GF-D8 (cell line): ENCODE measurements at regions not wholly inside any gene's neighbourhood (a gene's known extent, or its start where the extent isn't known, plus 50 kb on each side); places are given as distances from the start of the nearest gene placed in this dataset.

Source experiments
- DNase-seq: peaks from one replicate; lab custom pipeline; 2025; lab: John Stamatoyannopoulos, UW

DNA sequence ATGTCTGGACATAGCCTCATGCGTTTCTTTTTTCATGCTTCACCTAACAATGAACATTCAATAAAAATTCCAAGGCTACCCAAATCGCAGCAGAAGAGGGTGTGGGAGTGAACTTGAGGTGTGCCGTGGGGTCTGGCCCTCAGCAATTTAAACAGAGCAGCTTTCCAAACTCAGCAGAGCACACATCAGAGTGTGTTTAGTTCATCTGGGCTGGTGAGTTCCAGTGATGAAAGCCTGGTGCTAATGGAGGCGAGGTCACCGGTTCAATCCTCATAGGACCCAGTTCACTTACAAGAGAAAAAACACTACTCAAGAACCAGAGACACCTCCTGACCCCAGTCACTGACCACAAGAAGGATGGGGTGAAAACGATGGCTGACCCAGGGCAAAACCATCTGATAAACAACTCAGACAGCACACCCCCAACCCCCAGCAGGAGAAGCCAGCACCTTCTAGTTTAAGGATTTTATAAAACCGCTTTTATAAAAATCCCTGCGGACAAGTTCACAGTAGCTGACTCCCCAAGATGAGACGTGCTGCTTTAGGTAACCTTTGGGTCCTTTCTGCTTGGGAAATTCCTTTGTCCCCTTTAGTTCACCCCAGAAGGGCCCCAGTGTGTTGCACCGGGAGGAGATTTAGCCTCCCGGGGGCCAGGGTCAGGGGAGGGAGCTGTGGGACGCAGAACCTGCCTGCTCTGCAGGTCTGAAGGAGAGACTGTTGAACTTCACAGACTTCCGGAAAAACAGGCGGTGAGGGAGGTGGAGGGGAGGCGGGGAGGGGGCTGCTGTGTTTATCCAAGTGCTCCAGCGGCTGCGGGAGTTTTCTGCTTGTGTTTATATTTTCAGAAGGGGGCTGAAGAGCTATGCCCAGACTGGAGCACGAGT, 152.7 kb upstream of the SOX11 start:
- no peak for DNase-seq

DNA sequence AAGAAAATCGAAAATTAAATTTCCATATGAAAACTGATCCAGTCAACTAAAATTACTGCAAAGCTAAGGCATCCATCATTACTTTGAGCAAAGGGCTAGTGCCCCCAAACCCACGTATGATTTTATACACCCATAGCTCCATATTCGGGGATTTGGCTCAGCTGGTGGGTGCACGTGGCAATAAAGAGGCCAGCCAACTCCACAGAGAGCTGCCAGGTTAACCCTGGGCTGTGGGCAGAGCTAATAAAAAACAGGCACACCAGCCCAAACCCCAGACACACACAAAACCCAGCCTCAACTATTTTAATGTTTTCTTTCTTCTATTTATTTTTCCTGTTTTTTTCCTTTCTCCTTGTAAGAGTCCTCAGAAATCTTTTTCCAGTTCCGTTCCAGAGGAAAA, 151.3 kb upstream of the SOX11 start:
- no peak for DNase-seq

DNA sequence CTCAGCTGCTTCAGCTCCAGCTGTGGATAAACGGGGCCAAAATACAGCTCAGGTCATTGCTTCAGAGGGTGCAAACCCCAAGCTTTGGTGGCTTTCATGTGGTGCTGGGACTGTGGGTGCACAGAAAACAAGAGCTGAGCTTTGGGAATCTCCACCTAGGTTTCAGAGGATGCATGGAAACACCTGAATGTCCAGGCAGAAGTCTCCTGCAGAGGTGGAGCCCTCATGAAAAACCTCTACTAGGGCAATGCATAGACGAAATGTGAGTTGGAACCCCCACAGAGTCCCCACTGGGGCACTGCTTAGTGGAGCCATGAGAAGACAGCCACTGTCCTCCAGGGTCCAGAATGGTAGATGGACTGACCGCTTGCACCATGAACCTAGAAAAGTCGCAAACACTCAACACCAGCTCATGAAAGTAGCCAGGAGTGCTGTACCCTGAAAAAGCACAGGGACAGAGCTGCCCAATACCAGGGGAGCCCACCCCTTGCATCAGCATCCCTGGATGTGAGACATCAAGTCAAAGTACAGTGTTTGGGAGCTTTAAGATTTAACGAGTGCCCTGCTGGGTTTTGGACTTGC, 147.9 kb upstream of the SOX11 start:
- no peak for DNase-seq

DNA sequence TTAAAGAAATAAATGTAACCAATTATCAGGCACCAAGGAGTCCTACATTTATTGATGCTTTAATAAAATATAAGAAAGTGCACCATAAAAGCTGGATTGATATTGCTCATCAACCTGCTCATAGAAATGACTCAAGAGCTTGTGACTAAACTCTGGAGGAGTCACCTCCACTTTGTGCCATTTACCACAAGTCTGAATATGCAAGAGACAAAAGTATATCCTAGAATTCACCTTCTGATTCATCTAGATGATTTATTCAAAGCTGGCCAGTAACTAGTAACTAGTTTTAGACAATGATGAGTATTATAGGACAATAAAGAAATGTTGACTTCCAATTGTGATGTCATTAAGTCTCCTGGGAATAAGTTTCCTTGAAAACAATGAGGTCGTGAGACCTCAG, 146.0 kb upstream of the SOX11 start:
- DNase-seq = no peak

DNA sequence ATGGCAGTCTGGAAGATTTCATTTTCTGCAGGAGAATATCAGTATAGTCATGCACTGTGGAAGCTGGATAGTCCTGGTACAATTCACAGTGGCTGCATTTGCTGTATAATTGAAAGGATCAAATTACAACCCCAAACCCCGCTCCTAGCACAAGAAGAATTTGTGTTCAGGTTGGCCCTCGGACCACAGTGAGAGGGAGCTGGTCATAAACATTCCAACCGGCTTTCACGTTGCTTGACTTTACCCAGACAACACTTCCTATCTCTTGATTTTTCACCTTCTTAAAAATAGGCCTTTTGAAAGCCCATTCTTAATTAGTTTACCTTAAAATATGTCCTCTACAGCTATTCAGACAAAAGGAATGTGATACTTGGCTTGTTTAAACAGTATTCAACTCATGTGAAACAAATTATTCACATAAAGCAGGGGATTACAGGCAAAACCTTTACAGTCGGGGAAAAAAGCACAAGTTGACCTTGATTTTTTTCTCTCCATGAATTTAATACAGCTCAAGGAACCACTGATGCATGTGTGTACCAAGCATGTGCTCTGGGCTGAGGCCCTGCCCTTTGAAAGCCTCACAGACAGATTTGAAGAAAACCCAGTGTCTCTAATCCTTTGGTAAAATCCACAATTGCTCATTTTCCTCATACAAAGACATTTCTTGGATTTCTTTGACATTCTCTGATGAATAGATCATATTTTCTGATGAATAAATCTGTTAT, 143.0 kb upstream of the SOX11 start:
- no peak for DNase-seq

DNA sequence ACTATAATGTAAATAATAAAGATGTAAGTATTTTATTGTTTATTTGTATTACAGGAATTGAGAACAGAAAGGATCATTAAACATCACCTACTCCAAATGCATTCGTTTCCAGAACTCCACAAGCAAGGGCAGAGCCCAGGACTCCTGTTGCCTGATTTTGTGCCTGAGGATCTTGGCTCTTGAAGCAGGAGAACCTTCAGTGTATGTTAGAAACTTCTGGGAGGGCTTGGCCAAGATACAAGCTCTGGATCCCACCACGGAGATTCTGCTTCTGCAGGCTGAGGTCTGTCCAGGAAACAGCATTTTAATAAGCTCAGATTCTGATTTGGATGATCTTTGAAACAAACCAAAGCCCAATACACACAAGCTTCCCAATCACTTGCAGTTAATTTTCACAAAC, 142.4 kb upstream of the SOX11 start:
- no peak for DNase-seq

DNA sequence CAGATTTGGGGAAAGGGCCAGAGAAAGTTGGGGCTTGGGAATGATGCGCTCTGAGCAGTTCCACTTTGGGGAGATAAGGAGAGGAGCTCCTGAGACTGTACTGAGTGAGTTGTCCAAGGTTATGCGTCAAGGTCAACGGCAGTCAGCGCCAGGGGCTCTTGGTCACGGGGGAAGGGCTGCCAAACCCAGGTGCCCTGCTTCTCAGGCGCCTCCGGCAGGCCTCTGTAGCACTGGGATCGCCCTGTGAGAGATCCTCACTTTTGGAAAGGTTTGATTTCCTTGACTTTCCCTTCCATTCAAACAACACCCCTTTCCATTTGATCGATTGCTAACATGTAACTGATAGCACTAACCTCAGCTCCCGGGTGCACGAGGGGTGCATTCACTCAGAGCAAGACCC, 136.5 kb upstream of the SOX11 start:
- no peak for DNase-seq

DNA sequence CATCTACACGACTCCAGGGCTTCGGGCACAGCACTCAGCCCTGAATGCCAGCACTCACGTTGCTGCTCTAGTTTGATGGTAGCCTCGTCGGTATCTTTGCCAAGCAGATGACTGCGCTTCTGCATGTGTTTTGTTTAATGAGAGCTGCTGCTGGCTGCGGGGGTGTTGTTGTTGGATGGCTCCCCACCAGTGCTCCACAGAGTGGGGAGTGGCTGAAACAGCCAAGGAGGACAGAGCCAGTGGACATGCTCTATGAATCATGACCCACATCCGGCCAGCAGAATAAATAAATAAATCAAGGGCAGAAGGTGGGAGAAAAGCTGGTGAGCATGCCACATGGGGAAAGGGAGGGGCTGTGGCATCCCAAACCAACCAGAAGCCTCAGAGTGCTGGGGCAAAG, 131.2 kb upstream of the SOX11 start:
- DNase-seq = no peak

DNA sequence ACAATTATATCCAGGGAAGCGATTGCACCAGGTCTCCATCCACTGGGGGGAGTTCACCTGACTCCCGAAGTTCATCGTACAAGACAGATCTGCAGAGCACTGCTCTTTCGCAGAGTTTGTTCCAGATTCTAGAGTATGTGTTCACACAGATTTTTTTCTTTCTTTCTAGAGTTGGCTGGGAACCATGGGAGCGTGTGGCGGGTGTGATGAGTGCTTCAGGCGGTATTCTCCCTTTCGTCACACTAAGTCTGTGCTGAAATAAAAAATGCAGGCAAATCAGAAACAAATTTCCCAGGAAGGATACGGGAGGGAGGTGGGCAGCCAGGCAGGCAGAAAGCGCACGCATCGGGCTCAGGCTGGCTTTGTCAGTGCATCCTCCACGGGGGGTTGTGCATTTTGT, 129.8 kb upstream of the SOX11 start:
- no peak for DNase-seq

DNA sequence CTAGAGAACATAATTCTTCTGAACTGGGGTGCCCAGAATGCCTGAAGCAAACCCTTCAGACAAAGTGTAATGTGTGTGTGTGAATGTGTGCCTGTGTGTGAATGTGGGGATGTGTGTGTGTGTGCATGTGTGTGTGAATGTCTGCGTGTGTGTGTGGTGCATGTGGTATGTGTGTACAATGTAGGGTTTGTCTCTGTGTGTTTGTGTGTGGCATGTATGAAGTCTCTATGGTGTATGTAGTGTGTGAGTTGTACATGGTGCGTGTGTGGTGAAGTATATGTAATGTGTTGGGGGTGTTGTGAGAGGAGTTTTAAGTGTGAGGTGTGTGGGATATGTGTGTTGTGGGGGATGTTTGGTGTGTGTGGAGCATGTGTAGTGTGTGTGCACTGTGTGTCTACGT, 129.3 kb upstream of the SOX11 start:
- no peak for DNase-seq

DNA sequence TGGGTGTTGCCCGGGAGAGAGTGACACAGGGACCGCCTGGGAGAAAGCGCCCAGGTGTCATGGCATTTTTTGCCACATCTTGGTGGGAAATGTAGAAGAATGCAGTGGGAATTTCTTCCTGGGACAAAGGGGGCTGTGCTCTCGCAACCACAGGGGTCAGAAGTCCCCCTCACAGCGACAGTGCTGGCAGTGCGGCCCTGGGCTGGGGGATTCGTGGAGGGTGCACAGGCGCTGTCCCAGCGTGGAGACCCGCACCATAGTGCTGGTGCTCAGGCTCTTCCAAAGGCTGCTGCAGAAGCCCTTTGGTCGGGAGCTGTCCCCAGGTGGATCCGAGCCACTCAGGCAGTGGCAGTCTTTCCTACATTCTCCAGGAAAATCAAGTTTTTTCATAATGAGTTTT, 128.8 kb upstream of the SOX11 start:
- DNase-seq = no peak

DNA sequence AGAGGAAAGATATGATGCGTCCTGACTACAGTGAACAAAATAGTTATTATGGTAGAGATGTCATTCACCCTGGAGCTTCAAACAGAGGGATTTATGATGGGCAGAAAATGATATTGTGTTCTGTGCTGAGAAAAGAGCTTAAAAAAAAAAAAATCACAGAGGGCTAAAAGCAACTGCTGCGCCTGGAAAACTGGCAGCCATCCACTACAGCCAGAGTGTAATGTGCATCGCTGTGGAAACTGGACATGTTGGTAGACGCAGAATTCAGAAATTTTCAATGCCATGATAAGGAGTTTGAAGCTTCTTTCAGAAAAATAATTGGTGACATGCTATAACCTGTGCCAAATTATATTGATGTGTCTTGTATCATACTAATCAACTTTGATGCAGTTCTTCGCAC, 122.9 kb upstream of the SOX11 start:
- no peak for DNase-seq

DNA sequence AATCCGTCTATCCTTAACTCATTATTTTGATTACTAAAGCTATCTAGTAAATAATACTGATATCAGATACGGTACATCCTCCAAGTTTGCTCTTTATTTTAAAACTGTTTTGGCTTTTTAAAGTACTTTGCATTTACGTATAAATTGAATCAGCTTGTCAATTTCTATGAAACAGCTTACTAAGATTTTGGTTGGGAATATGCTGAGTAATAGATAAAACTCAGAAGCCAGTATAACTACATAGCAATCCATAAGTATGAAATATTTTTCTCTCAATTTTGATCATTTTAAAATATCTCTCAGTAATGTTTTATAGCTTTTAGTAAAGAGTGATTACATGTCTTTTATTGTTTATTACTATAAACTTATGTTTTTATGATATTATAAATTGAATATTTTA, 116.2 kb upstream of the SOX11 start:
- no peak for DNase-seq

DNA sequence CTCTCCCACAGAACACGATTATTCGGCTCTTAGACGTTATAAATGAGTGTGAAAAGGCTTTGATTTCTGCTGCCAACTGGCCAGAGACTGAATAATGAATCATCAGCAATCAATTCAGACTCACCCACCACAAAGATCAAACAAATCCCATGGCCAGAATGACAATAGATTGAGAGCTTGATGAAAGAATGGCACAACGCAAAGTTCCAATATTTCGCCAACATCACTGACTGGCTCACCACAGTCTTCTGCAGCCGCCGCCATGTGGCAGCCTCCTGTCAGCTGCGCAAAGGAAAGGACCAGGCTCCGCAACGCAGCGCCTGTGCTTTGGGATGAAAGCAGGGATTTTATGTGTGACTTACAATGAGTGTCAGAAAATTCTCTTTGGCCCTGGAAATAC, 104.4 kb upstream of the SOX11 start:
- DNase-seq = no peak

DNA sequence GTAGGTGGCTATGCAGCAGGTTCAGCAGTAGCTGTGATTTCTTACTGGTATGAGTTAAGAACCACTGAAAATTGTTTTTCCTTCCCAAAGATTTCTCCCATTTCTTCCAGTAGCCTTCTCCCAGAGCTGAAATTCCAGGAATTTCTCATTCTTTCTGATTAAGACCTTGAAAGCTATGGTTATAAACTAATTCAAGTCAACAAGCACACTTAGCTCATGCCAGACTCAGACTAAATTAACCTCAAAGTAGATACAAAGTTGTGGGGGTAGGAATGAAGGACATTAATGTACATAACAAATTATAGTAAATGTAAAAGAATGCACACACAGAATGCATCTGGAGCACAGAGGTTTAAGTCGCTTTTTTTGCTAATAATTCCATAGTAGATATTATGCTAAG, 103.6 kb upstream of the SOX11 start:
- no peak for DNase-seq

DNA sequence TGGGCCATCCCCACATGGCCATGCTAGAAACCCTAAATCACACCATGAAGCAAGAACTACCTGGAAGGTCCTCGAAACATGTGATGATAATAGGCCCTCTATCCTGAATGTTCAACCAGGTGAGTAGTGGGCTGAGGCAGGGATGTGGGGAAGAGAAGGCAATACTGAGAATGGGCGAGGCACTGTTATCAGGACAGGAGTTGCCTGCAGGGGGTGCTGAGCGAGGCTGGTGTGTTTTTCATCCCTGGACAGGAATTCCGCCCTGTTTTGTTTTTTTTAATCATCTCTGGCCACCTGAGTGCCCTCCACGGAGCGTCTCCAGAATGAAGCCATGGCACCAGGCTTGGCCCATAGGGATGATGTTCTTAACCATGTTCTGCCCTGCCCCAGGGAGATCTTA, 103.0 kb upstream of the SOX11 start:
- DNase-seq = no peak

DNA sequence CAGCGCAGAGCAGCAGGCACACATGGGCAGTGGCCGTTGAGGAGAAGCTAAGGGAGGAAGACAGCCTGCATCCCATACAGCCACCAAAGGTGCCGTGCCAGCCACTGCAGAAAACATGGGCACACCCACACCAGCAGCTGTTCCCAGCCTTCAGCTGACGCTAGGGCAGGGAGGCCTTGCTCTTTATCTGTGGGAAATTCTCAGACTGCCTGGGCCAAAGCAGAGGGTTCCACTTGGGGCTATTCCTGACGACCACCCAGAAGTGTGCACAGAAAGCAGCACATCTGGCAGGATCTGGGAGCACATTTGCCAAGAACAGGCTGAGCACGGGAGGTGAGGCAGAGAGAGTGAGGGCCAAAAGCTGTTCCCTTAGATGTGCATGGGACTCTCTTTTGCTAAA, 101.3 kb upstream of the SOX11 start:
- no peak for DNase-seq

DNA sequence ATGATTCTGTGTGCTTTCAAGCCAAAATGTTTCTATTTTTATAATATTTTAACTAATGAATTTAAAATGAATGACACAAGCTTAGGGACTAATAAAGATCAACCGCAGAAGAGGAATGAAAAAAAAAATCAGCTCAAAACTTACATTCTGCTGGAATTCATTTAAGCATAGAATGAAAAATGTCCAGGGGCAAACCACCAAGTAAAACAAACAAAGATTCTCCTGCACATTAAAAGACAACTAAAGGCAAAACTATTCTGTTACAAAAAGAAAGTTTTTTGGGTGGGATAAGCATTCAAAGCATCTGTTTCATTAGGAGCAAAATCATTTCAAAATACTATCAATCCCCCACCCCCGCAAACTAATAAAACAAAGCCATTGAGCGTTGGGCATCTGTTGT, 99.3 kb upstream of the SOX11 start:
- no peak for DNase-seq

DNA sequence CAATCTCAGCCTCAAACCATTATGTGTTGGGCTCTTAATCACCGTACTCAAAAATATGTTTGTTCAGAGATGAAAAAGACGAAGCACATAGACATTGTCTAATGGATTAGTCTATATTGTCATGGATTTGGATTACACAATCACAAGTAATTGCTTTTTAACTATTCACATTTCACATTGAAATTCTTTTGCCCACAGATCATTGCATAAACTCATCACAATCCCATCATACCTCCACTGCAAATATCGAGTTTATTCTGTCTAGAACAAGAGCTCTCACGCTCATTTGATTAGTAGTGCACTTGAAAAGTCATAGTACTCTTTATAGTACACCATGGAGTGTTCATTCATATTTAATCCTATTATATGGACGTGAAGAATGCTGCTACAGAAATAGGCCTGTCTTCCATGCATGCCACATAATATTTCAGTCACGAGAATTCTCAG, 97.9 kb upstream of the SOX11 start:
- no peak for DNase-seq

DNA sequence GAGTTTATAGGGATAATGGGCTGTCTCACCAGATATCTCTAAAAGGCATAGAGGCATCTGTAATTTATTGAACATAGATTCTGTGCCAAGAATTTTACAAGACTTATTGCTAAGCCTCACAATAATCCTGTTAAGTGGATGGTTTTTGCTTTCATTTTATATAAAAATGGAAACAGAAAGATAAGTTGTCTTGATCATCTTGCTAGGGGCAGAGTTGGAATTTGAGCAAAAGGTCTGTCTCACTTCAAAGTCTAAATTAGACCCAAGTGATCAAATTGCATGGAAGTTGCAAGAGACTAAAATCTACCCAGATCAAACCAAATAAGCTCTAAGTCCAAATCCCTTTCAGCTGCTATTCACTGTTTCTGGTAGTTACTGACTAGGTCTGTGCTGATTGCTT, 95.3 kb upstream of the SOX11 start:
- DNase-seq = no peak

DNA sequence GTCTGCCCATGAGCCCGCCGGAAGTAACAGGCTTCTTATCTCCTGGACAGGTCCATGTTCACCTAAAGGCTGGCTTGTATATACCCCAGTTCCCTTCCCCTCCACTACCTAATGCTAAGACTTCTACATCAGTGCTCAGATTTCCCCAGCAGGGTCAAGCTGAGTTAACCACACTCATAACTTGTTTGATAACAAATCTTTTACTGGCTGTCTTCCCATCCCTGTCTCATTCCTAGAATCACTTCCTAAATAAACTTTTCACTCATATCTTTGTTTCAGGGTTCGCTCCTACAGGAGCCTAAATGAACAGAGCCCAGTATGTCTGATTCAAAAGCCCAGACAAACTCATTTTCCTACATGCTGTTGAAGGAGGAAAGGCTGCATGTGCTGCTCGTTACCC, 94.0 kb upstream of the SOX11 start:
- DNase-seq = no peak

DNA sequence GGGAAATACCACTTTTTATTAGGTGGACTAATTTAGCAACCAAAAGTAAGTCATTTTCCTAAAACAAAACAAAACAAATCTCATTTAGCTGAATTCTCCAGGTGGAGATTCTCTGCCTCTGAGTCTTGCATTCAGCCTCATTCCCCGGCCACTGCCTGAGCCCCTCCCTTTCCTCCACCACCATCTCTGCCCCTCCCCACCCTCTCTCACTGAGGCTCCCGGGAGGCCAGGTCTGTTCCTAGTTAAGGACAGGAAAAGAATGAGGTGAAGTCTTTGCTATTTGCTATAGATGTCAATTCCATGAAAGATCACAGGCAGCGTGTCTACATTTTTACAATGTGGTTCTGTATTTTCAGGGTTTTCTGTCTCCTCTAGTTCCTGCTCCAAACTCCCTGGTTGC, 83.0 kb upstream of the SOX11 start:
- no peak for DNase-seq

DNA sequence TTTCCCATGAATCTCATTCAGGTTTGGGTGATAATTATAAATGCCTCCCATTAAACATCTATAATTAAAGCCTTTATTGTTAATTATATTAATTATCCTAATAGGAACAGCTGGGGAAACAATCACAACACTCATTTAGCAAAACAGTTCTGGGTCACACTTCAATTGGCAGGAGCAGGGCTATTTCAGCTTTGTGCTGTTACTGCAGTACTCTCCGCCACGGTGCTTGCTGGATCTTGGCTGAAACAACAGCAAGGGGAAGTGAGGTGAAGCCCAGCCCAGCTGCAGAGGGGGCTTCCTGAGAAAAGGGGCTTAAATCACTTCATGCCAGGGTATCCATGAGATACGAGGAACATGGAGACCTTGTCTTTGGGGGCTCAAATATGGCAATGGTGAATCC, 79.5 kb upstream of the SOX11 start:
- DNase-seq = no peak
